Stomach (tissue), 4 donors: ENCODE measurements at regions not wholly inside any gene's neighbourhood (a gene's known extent, or its start where the extent isn't known, plus 50 kb on each side); places are given as distances from the start of the nearest gene placed in this dataset.

Source experiments
- CTCF ChIP-seq, 7 experiments: fragments of 450-650 bp in 4 of 7; fragments of 200-600 bp in 3 of 7; sonication (generic) in 3 of 7; IDR thresholded peaks; one replicate each; pipeline ENCODE4 v1.5.1; 2016 to 2019; ENCODE audit warnings: antibody characterized with exemption in 7 of 7, control low read depth in 2 of 7, mild to moderate bottlenecking in 1 of 7
- POLR2AphosphoS5 ChIP-seq, 3 donors: sonication (generic); formaldehyde crosslinking; IDR thresholded peaks; one replicate each; pipeline ENCODE4 v1.6.1; 2016; ENCODE audit warnings: antibody characterized with exemption in 3 of 3

DNA sequence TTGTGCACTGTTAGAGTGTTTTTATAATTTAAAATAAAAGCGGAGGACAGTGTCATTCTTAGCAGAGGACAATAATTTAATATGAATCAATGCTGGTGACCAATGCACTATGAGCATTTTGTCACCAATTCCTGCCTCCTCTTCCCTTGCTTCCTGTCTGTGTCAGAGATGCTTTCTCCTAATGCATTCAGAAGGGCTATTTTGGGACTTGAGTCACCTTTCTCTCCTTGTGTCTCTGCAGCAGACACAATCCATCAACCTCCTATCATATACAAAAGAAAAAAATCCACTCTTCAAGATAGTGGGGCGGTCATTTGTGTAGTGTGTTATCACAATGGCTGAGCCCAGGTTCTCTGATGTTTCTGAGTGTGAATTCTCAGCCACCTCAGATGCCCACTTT is 191.9 kb upstream of the VEPH1 start:
- no peak for TF ChIP-seq CTCF (IDR thresholded peaks at IDR 0.05)
- TF ChIP-seq POLR2AphosphoS5 (IDR thresholded peaks at IDR 0.05) = no peak
